ENCODE measurements at regions not wholly inside any gene's neighbourhood (a gene's known extent, or its start where the extent isn't known, plus 50 kb on each side); places are given as distances from the start of the nearest gene placed in this dataset.

DNA sequence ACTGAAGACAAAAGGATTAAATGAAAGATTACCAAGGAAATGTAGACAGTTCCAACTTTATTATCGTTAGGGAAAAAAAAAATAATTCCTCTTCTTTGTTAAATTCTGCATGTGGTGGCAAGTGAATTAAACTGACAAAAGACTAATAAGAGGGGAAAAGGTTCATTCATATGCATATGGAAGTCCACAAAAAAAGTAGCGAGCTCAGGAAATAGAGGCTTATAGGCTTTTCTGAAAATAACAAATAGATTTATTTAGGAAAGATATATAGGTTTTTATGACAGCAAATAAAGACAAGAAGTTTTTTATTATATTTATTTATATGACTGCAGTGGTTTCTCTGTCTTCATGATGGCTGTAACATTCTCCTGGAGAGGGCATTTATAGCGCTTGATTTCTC lies 246.0 kb downstream of the NAF1 start:
- TF ChIP-seq POLR2A (IDR thresholded peaks at IDR 0.05; ENCODE audit: low read depth, low read length), result no peak
- no peak for TF ChIP-seq TAF1 (IDR thresholded peaks at IDR 0.05; ENCODE audit: low read depth, low read length)
- TF ChIP-seq POLR2AphosphoS5 (IDR thresholded peaks at IDR 0.05; ENCODE audit: low read depth, low read length), result no peak

Measured in GM12891 (cell line).